Astrocyte (in vitro differentiated cells and primary cell): ENCODE measurements at regions not wholly inside any gene's neighbourhood (a gene's known extent, or its start where the extent isn't known, plus 50 kb on each side); places are given as distances from the start of the nearest gene placed in this dataset.
"Not testable (repeated sequence)": the region's sequence is repeated elsewhere in the genome, so short reads cannot be mapped to it uniquely, and the experiment has no call there.

Experiments
- DNase-seq: peaks from one replicate; pipeline ENCODE4 v3.0.0-alpha.2; 2010; ENCODE audit warnings: low read depth
- FAIRE-seq: peaks from 2 replicates; lab custom pipeline; 2011; peaks lifted over from hg19 to GRCh38; lab: Jason Lieb, UNC
- H2AFZ ChIP-seq: 2 replicates; pipeline ENCODE4 v1.6.0; 2012; ENCODE audit warnings: low read depth, low read length, inconsistent platforms
- H3K27ac ChIP-seq: 2 replicates; pipeline ENCODE4 v1.5.1; 2011; ENCODE audit warnings: low read depth, low read length, inconsistent platforms
- H3K27me3 ChIP-seq: 2 replicates; pipeline ENCODE4 v1.6.0; 2011; ENCODE audit warnings: low read length, inconsistent platforms; ENCODE audit not compliant: insufficient read depth
- H3K36me3 ChIP-seq: 2 replicates; pipeline ENCODE4 v1.5.1; 2011; ENCODE audit warnings: low read length, inconsistent platforms; ENCODE audit not compliant: insufficient read depth
- H3K4me1 ChIP-seq: 2 replicates; pipeline ENCODE4 v1.5.1; 2011; ENCODE audit warnings: low read length, inconsistent platforms; ENCODE audit not compliant: insufficient read depth
- H3K4me2 ChIP-seq: 2 replicates; pipeline ENCODE4 v1.6.0; 2012; ENCODE audit warnings: low read length, inconsistent platforms
- H3K4me3 ChIP-seq: 2 replicates; pipeline ENCODE4 v1.5.1; 2011; ENCODE audit warnings: low read depth, mild to moderate bottlenecking, low read length, inconsistent platforms; ENCODE audit not compliant: insufficient read depth
- H3K79me2 ChIP-seq: 2 replicates; pipeline ENCODE4 v1.6.0; 2012; ENCODE audit warnings: mild to moderate bottlenecking, low read length, inconsistent platforms; ENCODE audit not compliant: insufficient read depth
- H3K9ac ChIP-seq: 2 replicates; pipeline ENCODE4 v1.6.0; 2012; ENCODE audit warnings: mild to moderate bottlenecking, low read length, inconsistent platforms
- H3K9me3 ChIP-seq: 2 replicates; pipeline ENCODE4 v1.5.1; 2012; ENCODE audit warnings: low read depth, mild to moderate bottlenecking, low read length, inconsistent platforms; ENCODE audit not compliant: insufficient read depth
- H4K20me1 ChIP-seq: 2 replicates; pipeline ENCODE4 v1.6.0; 2012; ENCODE audit warnings: low read length, inconsistent platforms; ENCODE audit not compliant: insufficient read depth
- H3K27ac Mint-ChIP-seq: one replicate; pipeline ENCODE4 v1.8.0; 2021; ENCODE audit warnings: mild to moderate bottlenecking, mixed read lengths; ENCODE audit not compliant: unreplicated experiment
- H3K27me3 Mint-ChIP-seq: one replicate; pipeline ENCODE4 v1.8.0; 2021; ENCODE audit warnings: low read depth, mixed read lengths; ENCODE audit not compliant: unreplicated experiment
- H3K36me3 Mint-ChIP-seq: one replicate; pipeline ENCODE4 v1.8.0; 2021; ENCODE audit warnings: low read depth, mixed read lengths; ENCODE audit not compliant: unreplicated experiment
- H3K4me1 Mint-ChIP-seq: one replicate; pipeline ENCODE4 v1.8.0; 2021; ENCODE audit warnings: low read depth, mixed read lengths; ENCODE audit not compliant: unreplicated experiment
- H3K4me3 Mint-ChIP-seq: one replicate; pipeline ENCODE4 v1.8.0; 2021; ENCODE audit warnings: mild to moderate bottlenecking, moderate library complexity, mixed read lengths; ENCODE audit not compliant: unreplicated experiment
- H3K9me3 Mint-ChIP-seq: one replicate; pipeline ENCODE4 v1.8.0; 2021; ENCODE audit warnings: mild to moderate bottlenecking, mixed read lengths; ENCODE audit not compliant: unreplicated experiment

GRCh38 chr2:87582579-87582978 lies 165.3 kb upstream of the PLGLB2 start:
- H3K27ac ChIP-seq, H3K27me3 Mint-ChIP-seq, H2AFZ ChIP-seq, H3K4me2 ChIP-seq, H3K79me2 ChIP-seq, H3K9me3 Mint-ChIP-seq, H3K4me1 Mint-ChIP-seq, H3K36me3 ChIP-seq, H3K36me3 Mint-ChIP-seq, H3K4me1 ChIP-seq, H3K4me3 Mint-ChIP-seq, H3K4me3 ChIP-seq, H4K20me1 ChIP-seq, H3K27me3 ChIP-seq, FAIRE-seq, H3K27ac Mint-ChIP-seq, H3K9me3 ChIP-seq, H3K9ac ChIP-seq: not testable (repeated sequence)
- DNase-seq, result peak; percentile 32

DNA sequence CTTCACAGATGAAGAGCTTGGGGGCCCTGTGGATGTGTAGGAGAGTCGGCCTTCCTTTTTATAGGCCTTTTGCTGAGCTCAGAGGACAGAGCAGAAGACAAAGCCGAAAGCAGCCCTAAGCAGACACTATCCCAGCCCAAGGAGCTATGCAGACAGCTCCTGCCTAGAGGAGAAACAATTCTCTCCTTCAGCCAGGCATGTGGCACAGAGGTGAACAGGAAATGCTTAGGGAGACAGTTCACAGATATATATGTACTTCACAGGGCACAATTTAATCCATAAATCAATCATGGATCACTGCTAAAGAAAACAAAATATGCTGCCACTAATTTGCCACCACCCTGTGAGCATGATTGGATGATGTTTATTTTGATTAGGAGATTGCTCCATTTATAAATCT lies 164.5 kb upstream of the PLGLB2 start:
- DNase-seq, H3K27ac ChIP-seq, H2AFZ ChIP-seq, H3K36me3 ChIP-seq, FAIRE-seq, H3K27ac Mint-ChIP-seq, H3K27me3 ChIP-seq, H3K79me2 ChIP-seq, H3K9me3 ChIP-seq, H3K4me1 ChIP-seq, H4K20me1 ChIP-seq, H3K27me3 Mint-ChIP-seq, H3K9ac ChIP-seq, H3K4me3 ChIP-seq, H3K36me3 Mint-ChIP-seq, H3K9me3 Mint-ChIP-seq, H3K4me3 Mint-ChIP-seq, H3K4me1 Mint-ChIP-seq, H3K4me2 ChIP-seq: not testable (repeated sequence)

- not testable (repeated sequence) for H3K4me1 Mint-ChIP-seq, H3K9me3 Mint-ChIP-seq, H4K20me1 ChIP-seq, H3K4me3 Mint-ChIP-seq, FAIRE-seq, H3K36me3 Mint-ChIP-seq, H3K79me2 ChIP-seq, H3K27ac ChIP-seq, H3K9ac ChIP-seq, H3K27me3 ChIP-seq, H3K9me3 ChIP-seq, DNase-seq, H3K36me3 ChIP-seq, H3K27me3 Mint-ChIP-seq, H3K27ac Mint-ChIP-seq, H3K4me3 ChIP-seq, H2AFZ ChIP-seq, H3K4me2 ChIP-seq, H3K4me1 ChIP-seq
These were observed 164.1 kb upstream of the PLGLB2 start for GRCh38 chr2:87583803-87584202.

DNA sequence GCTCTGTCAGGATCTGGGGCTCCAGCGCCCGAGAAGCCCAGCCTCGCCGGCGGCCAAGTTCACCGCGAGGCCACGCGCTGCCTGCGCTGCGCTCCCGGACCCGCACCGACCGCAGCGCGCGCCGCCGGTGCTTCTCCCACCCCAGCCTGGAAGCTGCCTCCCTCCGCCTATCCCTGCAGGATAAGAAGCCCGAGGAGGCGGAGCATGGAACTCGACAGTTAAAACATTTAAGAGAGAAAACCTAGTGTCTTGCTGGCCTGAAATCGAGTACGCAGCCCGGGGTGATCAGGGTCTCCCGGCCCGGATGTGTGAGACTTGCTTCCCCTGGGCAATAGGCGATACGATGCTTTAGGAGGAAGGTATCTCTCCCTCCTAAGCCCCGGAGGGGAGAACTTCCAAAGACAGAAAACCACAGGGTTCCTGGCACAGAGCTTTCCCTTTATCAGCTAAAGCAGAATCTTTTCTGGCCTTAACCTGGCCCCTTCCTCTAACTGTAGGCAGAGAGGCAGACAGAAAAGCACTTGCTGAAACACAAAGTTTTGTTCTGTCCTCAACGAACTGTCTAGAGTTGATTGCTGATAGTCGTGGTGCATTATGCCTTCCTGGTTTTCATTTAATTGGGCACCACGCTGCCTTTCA lies 163.5 kb upstream of the PLGLB2 start:
- FAIRE-seq, H3K36me3 Mint-ChIP-seq: not testable (repeated sequence)
- H3K4me2 ChIP-seq, result peak overlapping the region; percentile 22

GRCh38 chr2:87587934-87588333 lies 160.0 kb upstream of the PLGLB2 start:
- H3K36me3 ChIP-seq, H3K4me1 Mint-ChIP-seq, H4K20me1 ChIP-seq, H3K27ac ChIP-seq, H3K4me3 ChIP-seq, H3K4me1 ChIP-seq, H3K9ac ChIP-seq, H3K4me3 Mint-ChIP-seq, H3K27me3 Mint-ChIP-seq, FAIRE-seq, H3K9me3 ChIP-seq, H3K27ac Mint-ChIP-seq, H3K9me3 Mint-ChIP-seq, H2AFZ ChIP-seq, H3K36me3 Mint-ChIP-seq, H3K27me3 ChIP-seq, H3K4me2 ChIP-seq, H3K79me2 ChIP-seq, DNase-seq: not testable (repeated sequence)

More for the DNA sequence above, 163.5 kb upstream of the PLGLB2 start:
- not testable (repeated sequence) for H4K20me1 ChIP-seq, H3K4me3 Mint-ChIP-seq, H3K4me1 Mint-ChIP-seq, H3K9ac ChIP-seq, H3K4me1 ChIP-seq, H3K9me3 ChIP-seq, H3K36me3 ChIP-seq, H2AFZ ChIP-seq, H3K27ac ChIP-seq, H3K27ac Mint-ChIP-seq, H3K79me2 ChIP-seq, H3K27me3 ChIP-seq, H3K4me3 ChIP-seq, H3K27me3 Mint-ChIP-seq, H3K9me3 Mint-ChIP-seq
- DNase-seq, result peak; percentile 3

GRCh38 chr2:87592974-87593373 lies 154.9 kb upstream of the PLGLB2 start:
- not testable (repeated sequence) for H3K4me1 Mint-ChIP-seq, H3K27me3 ChIP-seq, H3K27me3 Mint-ChIP-seq, H3K36me3 ChIP-seq, H3K4me2 ChIP-seq, H3K79me2 ChIP-seq, H3K36me3 Mint-ChIP-seq, DNase-seq, H3K27ac Mint-ChIP-seq, H4K20me1 ChIP-seq, H3K4me3 ChIP-seq, H3K4me3 Mint-ChIP-seq, H3K4me1 ChIP-seq, H3K27ac ChIP-seq, H3K9me3 Mint-ChIP-seq, H2AFZ ChIP-seq, FAIRE-seq, H3K9ac ChIP-seq, H3K9me3 ChIP-seq
